ENCODE measurements at regions not wholly inside any gene's neighbourhood (a gene's known extent, or its start where the extent isn't known, plus 50 kb on each side); places are given as distances from the start of the nearest gene placed in this dataset.

- TF ChIP-seq CTCF (conservative IDR thresholded peaks at IDR 0.05; ENCODE audit: low read length) (no peak), EZH2phosphoT487 (IDR thresholded peaks at IDR 0.05; ENCODE audit: borderline replicate concordance) (no peak)
These were observed 930.7 kb downstream of the BRD1 start for GRCh38 chr22:48896766-48897644.
